ENCODE measurements at regions not wholly inside any gene's neighbourhood (a gene's known extent, or its start where the extent isn't known, plus 50 kb on each side); places are given as distances from the start of the nearest gene placed in this dataset.

DNA sequence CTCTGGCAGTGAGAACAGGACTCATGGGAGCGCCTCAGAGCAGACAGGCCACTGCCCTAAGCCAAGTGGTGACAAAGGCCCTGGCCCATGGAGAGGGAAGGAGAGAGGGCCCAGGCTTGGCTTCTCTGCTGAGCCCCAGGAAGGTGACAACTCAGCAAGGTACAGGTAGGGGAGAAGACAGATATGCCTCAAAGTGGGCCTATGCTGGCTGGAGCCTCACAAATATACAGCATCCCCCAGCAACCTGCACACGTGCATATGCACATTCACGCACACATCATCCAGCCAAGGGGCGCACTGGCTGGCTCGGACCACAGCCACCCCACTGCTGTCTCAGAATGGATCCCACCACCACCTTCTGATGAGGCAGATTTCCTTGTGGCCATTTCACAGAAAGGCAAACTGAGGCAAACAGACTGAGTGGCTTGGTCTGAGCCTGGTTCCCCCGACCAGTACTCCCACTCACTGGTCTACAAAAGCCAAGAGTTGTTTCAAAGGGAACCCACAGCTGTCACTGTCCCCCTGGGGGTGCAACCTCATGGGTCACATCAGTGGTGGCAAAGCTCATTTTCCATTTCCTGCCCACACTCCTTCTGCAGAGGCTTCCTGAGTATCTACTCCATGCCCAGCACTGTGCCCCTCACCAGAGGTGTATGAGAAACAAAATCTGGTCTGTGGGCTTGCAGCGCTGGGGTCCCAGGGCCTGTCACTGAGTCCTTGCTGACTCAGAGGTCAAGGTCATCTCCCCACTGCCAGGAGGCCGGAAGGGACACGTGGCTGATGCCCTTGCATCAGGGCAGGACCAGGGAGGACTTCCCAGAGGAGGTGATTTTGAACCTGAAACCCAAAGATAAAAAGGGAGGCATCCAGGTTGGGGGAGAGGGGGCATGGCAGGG lies 67.3 kb upstream of the PRR5 start:
- no peak overlapping the region for H3K9ac ChIP-seq
- no peaks in the 10 kb centered on the region for H3K4me1 ChIP-seq
- TF ChIP-seq CTCF (IDR thresholded peaks at IDR 0.05): no peak
- no peak overlapping the region for H3K4me2 ChIP-seq (ENCODE audit: low read length)
- no peaks in the 10 kb centered on the region for H3K79me2 ChIP-seq
- no peak overlapping the region for H3K4me3 ChIP-seq (ENCODE audit: low read depth, low read length)
- no peak overlapping the region for H3K27ac ChIP-seq
- no peaks in the 10 kb centered on the region for H3K27me3 ChIP-seq (ENCODE audit: control insufficient read depth, insufficient read depth, low read length)
- H2AFZ ChIP-seq: no peak overlapping the region
- no peaks in the 10 kb centered on the region for H3K9me3 ChIP-seq (ENCODE audit: control insufficient read depth, low read length)
- H3K36me3 ChIP-seq (ENCODE audit: control insufficient read depth, insufficient read depth, low read length): no peaks in the 10 kb centered on the region

DNA sequence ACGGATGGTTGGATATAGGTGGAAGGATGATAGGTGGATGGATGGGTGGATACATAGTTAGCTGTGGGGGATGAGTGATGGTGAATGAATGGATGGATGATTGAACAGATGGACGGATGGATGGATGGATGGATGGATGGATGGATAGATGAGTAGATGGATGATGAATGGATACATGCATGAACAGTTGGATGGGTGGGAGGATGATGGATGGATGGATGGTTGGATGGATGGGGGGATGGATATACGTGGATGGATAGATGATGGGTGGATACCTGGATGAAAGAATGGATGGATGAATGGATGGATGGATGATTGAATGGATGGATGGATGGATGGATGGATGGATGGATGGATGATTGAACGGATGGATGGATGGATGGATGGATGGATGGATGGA lies 68.4 kb upstream of the PRR5 start:
- H3K4me1 ChIP-seq: no peaks in the 10 kb centered on the region
- no peak overlapping the region for H3K9ac ChIP-seq
- H2AFZ ChIP-seq: no peak overlapping the region
- H3K27ac ChIP-seq: no peak overlapping the region
- no peaks in the 10 kb centered on the region for H3K36me3 ChIP-seq (ENCODE audit: control insufficient read depth, insufficient read depth, low read length)
- H3K9me3 ChIP-seq (ENCODE audit: control insufficient read depth, low read length): no peaks in the 10 kb centered on the region
- H3K4me2 ChIP-seq (ENCODE audit: low read length): no peak overlapping the region
- TF ChIP-seq CTCF (IDR thresholded peaks at IDR 0.05): no peak
- H3K79me2 ChIP-seq: no peaks in the 10 kb centered on the region
- H3K27me3 ChIP-seq (ENCODE audit: control insufficient read depth, insufficient read depth, low read length): no peaks in the 10 kb centered on the region
- H3K4me3 ChIP-seq (ENCODE audit: low read depth, low read length): no peak overlapping the region

DNA sequence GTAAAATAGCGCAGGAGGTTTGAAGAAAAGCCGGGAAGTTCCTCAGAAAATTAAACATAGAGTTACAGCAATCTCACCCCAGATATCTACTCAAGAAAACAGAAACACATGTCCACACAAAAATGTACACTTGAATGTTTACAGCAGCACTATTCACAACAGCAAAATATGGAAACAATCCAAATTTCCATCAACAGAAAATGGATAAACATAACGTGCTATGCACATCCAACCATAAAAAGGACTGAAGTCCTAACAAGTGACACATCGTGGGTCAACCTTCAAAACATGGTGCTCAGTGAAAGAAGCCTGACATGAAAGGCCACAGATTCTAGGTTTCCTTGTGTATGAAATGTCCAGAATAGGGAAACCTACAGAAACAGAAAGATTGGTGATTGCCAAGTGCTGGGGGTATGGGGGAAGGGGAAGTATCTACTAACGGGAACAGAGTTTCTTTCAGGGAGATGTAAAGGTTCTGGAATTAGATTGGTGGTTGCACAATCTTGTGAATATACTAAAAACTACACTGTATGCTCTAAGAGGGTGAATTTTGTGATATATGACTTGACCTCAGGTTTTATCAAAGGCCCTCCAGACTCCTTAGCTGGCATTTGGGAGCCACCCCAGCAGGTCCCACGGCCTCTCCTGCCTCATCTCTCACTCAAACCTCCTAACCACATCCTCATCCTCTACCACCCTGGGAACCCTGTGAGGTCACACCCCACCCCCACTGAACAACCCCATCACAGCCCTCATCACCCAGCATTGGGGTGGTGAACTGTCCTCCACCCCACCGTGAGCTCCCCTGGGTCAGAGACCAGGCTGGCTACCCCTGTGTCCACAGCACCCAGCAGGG lies 69.2 kb upstream of the PRR5 start:
- H3K4me1 ChIP-seq: no peaks in the 10 kb centered on the region
- no peak for TF ChIP-seq CTCF (IDR thresholded peaks at IDR 0.05)
- no peaks in the 10 kb centered on the region for H3K36me3 ChIP-seq (ENCODE audit: control insufficient read depth, insufficient read depth, low read length)
- H3K4me3 ChIP-seq (ENCODE audit: low read depth, low read length): no peak overlapping the region
- H3K4me2 ChIP-seq (ENCODE audit: low read length): no peak overlapping the region
- H3K27ac ChIP-seq: no peak overlapping the region
- H3K79me2 ChIP-seq: no peaks in the 10 kb centered on the region
- H3K9me3 ChIP-seq (ENCODE audit: control insufficient read depth, low read length): no peaks in the 10 kb centered on the region
- H2AFZ ChIP-seq: no peak overlapping the region
- no peak overlapping the region for H3K9ac ChIP-seq
- H3K27me3 ChIP-seq (ENCODE audit: control insufficient read depth, insufficient read depth, low read length): no peaks in the 10 kb centered on the region

DNA sequence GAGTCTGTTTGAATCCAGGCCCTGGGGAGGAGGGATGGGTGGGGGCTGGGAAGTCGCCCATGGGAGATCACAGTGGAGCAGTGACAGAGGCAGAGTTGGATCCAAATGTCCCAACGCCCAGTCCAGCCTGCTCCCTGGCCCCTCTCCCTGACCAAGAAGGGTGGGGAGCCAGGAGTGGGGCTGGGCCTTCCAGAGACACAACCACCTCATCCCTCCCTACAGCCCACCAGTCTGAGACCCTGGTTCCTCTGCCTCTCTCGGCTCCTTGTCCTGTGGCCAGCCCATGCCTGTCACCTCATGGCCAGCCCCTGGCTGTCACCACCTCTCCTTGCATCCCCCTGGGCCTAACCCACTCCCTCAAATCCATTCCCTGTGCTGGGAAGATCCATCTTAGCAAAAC lies 71.2 kb upstream of the PRR5 start:
- Histone ChIP-seq H3K4me3 (ENCODE audit: low read depth, low read length) (no peak overlapping the region), H3K9ac (no peak overlapping the region), H3K27ac (no peak overlapping the region), H3K27me3 (ENCODE audit: control insufficient read depth, insufficient read depth, low read length) (no peaks in the 10 kb centered on the region), H2AFZ (no peak overlapping the region), H3K79me2 (no peaks in the 10 kb centered on the region), H3K9me3 (ENCODE audit: control insufficient read depth, low read length) (no peaks in the 10 kb centered on the region), H3K4me2 (ENCODE audit: low read length) (no peak overlapping the region), H3K36me3 (ENCODE audit: control insufficient read depth, insufficient read depth, low read length) (no peaks in the 10 kb centered on the region), H3K4me1 (no peaks in the 10 kb centered on the region)
- TF ChIP-seq CTCF (IDR thresholded peaks at IDR 0.05): no peak
